ENCODE measurements at regions not wholly inside any gene's neighbourhood (a gene's known extent, or its start where the extent isn't known, plus 50 kb on each side); places are given as distances from the start of the nearest gene placed in this dataset.
"Not testable (repeated sequence)": the region's sequence is repeated elsewhere in the genome, so short reads cannot be mapped to it uniquely, and the experiment has no call there.

DNA sequence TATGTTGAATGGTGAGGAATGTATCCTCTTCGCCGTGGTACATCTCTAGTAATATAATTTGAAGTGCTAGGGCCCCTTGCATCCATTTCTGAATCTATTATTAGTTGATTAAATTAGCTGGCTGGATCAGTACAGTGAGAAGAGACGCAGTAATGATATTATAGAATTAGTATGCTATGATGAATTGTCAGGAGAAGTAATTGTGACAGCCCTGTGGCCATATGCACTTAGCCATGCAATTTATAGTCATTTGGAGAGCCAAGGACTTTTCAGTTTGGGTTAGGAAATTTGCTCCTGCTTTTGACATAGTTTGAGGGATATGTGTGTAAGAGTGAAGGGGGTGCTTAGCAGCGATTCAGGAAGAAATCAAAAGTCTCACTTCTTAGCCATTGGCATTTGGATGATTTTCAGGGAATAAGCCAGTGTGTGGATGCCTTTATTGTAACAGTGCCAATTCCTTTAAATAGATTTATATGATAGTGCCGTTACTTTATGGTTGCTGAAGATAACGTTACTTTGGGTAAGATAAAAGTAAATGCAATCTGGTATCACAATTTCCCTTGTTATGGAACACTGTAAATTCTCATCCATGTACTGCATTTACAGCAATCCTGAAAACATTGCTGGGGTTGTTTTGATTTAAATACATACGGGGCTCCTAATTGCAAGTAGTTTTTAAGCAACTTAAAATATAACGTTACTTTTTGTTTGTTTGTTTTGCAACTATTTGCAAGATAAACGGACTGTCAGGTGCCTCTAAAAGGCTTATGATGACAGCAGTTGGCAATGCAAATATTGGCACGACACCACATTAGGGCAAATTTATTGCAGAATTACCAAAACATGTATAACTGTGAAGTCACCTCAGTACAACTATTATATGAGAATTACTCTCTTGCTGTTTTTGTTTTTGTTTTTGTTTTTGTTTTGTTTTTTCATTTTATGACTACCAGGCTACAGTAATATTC, 875.4 kb upstream of the WWC1 start:
- DNase-seq (ENCODE audit: low spot score) = no peak

GRCh38 chr5:167417662-167418061, 873.8 kb upstream of the WWC1 start:
- no peak for DNase-seq (ENCODE audit: low spot score)

- DNase-seq (ENCODE audit: low spot score) = no peak
Measured at GRCh38 chr5:167425161-167425560, 866.3 kb upstream of the WWC1 start.

DNA sequence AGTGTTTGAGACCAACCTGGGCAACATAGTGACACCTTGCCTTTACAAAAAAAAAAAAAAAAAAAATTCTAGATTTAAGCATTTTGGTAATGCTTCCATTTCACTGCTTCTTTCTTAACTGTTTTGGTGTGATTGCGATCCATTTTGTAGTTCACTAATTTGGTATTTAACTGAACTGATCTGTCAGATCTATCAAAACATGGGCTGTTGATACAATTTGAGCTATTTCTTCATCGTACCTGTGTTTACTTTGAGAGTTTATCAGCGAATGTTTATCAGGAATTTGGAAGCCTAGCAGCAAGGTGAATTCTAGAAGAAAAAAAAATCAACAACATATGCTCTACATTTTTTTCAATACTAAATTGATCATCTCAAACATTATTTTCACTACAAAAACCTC, 864.9 kb upstream of the WWC1 start:
- no peak for DNase-seq (ENCODE audit: low spot score)

- not testable (repeated sequence) for DNase-seq (ENCODE audit: low spot score)
Measured at GRCh38 chr5:167427641-167428040, 863.8 kb upstream of the WWC1 start.

DNA sequence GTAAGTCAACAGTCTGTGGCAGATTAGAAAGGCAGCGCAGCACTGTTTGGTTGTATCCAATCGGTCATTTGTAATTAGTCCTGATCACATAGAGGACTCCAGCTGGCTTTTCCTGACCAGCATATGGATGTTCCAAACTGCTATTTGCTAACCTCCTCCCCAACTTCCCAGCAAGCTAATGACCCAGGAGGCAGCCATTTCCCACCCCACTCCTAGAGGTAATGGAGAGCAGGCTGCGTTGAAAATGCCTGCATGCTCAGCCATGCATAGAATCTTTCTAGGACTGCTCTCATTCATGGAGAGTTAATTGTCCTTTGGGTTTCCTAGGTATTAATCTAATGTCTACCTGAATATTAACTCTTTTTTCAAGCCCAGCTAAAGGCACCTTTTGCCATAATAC, 850.6 kb upstream of the WWC1 start:
- DNase-seq (ENCODE audit: low spot score) = no peak

DNA sequence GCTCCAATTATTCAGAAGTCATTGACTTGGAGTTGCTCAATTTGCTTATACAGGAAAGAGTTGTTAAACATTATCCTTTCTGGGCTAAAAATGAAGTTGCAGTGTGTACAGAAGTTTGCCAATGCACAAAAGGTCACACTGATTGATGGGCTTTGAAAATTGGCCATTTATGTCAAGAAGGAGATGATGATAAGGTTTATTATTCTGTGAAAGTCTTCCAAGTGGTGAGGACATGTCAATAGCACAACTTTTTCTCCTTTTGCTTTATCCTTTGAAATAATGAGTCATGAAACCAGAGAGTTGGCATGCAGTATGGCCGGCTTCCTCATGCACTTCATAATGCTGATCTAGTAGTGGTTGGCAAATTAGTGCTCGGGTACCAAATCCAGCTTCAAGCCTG, 848.5 kb upstream of the WWC1 start:
- no peak for DNase-seq (ENCODE audit: low spot score)

DNA sequence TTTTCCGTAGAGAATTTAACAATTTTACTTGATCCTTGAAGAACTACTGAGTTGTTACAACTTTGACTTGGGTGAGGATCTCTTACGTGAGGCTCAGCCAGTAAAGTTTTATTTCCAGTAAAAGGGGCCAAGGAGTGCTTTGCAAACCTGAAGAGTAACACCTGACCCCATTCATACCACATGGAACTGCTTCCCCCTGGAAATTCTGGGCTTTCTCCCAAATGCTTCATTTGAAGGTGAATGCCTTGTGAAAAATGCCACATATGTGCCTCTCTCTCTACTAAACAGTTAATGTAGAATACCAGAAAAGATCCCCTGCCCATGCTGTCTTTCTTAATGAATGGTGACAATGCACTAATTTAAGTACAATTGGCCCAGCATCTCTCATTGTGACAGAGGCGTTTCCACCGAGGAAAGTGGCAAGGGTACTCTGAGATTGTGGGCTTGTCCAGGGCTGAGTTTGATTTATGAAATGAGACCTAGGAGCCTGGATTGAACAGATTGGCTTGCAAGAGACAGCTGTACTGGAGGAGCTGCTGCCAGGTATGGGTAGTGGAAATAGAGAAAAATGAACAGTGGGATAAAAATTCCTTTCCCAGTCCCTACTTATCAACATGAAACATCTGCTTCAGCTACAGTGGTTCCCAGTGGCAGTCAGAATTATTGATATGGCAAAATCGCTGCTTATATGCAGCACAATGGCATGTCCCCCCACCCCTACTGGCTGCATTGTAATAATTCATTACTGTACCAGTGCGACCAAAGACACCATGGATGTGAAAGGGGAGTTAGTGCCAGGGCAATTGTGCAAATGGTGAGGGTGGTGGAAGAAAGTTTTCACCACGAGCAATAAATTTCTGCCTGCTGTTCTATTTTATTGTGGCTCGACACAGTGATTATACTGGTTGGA, 843.7 kb upstream of the WWC1 start:
- DNase-seq (ENCODE audit: low spot score) = no peak

DNA sequence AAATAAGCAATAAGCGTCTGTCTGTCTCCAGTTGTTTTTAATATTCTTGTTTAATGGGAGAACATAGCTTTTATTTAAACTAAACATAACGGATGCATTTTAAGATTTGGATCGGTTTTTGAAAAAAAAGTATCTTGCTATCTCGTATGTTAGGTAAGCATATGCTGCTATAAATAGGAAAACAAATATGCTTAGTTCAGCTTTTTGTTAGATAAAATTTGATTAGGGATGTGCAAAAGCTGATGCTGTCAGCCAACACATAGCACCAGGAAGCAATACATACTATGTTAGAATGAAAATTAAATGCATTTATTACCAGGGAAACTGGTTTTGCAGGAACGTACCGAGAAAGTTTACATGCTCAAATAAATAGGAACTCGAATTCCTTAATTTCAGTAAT, 843.1 kb upstream of the WWC1 start:
- DNase-seq (ENCODE audit: low spot score) = no peak

- DNase-seq (ENCODE audit: low spot score) = no peak
Measured at GRCh38 chr5:167451076-167451475, 840.4 kb upstream of the WWC1 start.

- DNase-seq (ENCODE audit: low spot score) = no peak
Measured at GRCh38 chr5:167452136-167452535, 839.3 kb upstream of the WWC1 start.

DNA sequence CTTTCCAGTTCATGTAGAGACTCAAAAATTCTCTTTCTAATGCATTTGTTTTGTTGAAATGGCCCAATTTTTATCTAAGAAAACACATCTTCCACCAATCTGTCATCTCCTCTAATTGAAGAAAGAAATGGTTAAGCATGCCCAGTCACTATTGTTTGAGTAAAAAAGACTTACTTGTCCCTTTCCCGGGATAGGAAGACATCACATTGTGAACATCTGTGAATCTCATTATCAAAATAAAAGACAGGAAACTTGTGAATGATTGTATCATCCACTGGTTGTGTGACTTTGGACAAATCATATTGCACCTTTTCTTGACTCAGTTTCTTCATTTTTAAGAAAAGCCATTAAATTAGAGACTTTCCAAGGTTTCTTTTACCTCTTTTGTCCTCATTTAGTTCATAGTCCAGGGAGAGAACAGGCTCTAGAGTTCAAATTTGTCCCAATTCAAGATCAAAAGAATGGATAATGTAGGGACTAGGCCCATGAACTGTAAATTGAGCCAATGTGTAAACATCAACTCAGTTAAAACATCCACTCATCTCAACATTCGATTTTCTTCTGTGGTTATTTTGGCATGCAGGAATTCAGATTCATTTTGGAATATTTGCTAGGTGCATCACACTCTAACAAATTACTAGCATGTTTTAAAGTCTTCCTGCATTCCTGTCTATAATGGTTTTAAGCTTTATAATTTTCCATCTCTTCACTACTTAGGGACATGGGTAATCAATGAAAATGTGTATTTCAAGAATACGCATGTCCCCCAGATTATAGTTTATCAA, 838.0 kb upstream of the WWC1 start:
- no peak for DNase-seq (ENCODE audit: low spot score)

GRCh38 chr5:167458412-167458811, 833.0 kb upstream of the WWC1 start:
- DNase-seq (ENCODE audit: low spot score) = no peak

- no peak for DNase-seq (ENCODE audit: low spot score)
Measured at GRCh38 chr5:167460449-167461020, 830.9 kb upstream of the WWC1 start.

DNA sequence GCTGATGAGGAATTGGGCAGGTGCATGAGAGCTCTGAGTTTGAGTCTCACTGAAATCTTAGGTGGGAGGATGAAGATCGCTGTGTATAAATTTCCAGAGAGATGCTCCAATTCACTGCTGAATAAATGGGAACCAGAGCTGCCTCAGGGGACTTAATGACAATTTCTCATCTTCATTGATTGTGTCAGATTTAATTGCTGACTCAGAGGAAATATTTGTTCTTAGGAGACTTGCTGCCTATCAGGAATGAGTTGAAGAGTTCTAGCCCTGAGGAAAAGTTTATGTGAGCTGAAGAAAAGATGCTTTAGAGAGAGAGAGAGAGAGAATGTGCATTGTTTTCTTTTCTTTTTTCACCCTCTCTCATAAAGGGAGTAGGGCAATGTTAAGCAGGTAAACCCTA, 827.5 kb upstream of the WWC1 start:
- DNase-seq (ENCODE audit: low spot score) = no peak

DNA sequence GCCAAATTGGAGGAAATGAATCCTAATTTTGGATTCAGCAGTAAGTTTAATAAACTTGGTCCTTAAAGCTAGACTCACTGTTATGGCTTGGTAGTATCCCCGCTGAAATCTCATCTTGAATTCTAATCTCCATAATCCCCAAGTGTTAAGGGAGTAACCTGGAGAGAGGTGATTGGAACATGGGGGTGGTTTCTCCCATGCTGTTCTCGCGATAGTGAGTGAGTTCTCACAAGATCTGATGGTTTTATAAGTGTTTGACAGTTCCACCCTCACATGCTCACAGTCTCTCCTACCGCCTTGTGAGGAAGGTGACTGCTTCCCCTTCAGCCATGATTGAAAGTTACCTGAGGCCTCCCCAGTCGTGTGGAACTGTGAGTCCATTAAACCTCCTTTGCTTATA, 824.5 kb upstream of the WWC1 start:
- DNase-seq (ENCODE audit: low spot score) = no peak

DNA sequence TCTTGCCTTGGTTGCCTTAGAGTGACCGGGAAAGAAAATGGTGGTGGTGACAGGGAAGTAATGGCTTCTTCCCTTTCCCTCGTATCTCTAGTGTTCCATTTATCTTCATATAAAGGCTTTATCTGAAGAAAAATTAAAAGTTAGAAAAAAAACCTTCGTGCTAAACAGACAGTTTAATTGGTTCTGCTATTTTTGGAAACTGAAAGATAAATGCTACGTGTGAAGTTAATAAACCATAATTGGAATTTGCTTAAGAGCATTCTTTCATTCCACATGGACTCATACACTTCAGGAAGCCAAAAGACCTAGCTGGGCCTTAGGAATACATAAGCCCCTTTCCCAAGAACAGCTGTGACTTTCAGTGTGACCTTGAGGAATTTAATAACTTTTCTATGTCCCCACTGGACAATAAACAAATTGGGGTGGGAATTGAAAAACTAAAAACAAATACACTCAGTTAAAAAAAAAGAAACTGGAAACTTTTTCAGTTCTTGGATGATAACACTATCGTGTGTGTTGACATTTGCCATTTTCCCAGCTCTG, 818.8 kb upstream of the WWC1 start:
- no peak for DNase-seq (ENCODE audit: low spot score)

DNA sequence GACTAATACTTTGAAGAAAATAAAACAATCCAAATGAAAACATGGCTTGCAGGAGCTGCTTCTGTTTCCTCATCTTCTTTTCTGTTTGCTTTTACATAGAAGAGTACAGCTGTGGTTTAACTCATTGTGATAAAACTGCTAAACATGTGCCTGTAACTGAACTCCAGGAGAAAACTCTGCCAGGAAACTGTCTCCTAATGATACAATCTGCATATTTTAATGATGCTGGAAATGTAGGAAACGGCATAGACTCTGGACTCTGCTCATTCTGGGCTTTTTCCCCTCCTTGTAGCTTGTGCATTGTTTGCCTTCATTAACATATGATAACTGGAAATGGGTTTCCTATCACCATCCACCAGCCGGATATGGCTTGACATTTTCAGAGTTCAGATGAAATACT, 813.3 kb upstream of the WWC1 start:
- DNase-seq (ENCODE audit: low spot score) = no peak

GRCh38 chr5:167479779-167480178, 811.7 kb upstream of the WWC1 start:
- no peak for DNase-seq (ENCODE audit: low spot score)

DNA sequence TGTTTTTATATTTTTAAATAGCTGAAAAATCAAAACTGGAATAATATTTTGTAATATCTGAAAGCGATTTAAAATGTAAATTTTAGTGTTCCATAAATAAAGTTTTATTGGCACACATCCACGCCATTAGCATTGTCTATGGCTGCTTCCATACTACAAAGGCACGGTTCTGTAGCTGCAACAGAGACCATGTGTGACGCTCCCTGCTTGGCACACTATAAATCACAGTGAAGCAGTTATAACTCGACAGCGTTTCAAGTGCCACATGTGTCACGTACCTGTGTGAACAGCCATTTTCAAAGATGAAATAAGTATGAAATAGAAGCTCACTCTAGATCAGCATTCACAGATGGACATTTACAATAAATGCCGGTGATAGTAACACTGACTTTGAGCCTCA, 810.1 kb upstream of the WWC1 start:
- no peak for DNase-seq (ENCODE audit: low spot score)

DNA sequence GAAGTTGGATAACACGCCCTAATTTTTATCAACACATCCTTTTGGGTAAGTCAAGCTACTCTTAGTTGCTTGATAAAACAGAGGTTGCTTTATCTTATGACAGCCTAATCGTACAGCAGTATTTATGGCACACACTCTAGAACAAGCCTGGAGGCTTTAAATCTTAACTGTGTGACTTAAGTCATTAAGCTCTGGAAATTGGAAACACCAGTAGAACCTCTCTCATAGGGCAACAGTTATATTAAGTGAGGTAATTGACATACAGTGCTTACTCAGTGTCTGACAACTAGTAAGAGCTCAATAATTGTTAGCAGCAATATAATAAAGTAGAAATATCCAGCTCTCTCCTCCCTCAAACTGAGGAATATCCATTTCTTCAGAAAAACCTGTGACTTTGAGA, 808.9 kb upstream of the WWC1 start:
- DNase-seq (ENCODE audit: low spot score) = no peak

All from SW480 (cell line).